ENCODE measurements at regions not wholly inside any gene's neighbourhood (a gene's known extent, or its start where the extent isn't known, plus 50 kb on each side); places are given as distances from the start of the nearest gene placed in this dataset.

GRCh38 chr11:16440136-16440535, 83.8 kb upstream of the SOX6 start:
- DNase-seq (ENCODE audit: low spot score), result no peak

GRCh38 chr11:16434036-16434435, 77.7 kb upstream of the SOX6 start:
- no peak for DNase-seq (ENCODE audit: low spot score)

GRCh38 chr11:16430674-16431073, 74.3 kb upstream of the SOX6 start:
- DNase-seq (ENCODE audit: low spot score), result no peak

- DNase-seq (ENCODE audit: low spot score), result no peak
These were observed 65.5 kb upstream of the SOX6 start for GRCh38 chr11:16421826-16422225.

DNA sequence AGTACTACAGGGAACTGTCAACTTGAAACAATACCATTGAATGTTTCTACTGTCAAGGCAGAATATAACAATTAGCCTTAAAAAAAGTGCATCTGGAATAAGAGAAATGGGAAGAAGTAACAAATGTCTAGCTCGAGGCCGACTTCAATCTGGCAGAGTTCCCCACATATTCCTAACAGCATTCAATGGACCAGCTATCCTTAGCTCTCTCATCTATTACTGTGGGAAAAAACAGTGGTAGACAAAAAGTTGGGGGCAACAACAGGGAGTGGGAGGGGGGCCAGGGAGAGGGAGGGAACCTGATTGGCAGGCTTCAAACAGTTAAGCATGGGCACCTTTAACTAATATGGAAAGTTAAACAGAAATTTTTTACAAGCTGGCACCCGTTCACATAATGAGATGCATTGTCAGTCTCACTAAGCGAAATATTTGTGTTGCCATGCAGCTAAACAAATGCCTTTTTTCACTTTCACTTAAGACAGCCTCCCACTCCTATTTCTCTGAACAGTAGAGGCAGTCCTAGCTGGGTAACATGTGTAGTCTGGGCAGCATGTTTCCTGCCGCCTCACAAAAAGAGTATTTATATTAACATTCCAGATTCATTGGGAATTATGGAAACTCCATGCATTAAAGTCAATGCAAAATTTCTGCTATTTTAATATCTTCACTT, 62.2 kb upstream of the SOX6 start:
- DNase-seq (ENCODE audit: low spot score), result no peak

DNA sequence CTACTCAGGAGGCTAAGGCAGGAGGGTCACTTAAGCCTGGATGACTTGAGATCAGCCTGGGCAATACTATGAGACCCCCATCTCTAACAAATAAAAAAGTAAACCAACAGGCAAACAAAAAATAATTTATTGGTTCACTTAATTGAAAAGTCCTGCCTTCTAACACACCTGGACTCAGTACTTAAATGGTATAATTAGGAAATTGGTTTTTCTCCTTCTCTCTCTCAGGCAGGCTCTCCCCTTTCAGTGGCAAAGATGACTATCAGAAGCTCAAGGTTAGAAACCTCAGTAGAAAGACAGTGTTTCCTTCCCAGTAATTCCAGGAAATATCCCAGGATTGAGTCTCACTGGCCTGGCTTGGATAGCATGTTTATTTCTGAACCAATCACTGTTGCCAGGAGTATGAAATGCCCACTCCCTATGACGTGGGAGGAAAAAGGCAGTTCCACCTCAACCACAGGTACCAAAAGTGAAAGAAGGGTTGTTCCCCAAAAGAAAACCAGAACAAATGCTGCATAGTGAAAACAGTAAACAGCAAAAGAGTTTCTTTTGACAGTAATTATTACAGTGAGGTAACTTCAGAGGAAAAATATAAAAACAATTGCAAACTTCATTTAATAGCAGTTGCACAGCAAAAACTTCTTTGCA, 56.3 kb upstream of the SOX6 start:
- no peak for DNase-seq (ENCODE audit: low spot score)

DNA sequence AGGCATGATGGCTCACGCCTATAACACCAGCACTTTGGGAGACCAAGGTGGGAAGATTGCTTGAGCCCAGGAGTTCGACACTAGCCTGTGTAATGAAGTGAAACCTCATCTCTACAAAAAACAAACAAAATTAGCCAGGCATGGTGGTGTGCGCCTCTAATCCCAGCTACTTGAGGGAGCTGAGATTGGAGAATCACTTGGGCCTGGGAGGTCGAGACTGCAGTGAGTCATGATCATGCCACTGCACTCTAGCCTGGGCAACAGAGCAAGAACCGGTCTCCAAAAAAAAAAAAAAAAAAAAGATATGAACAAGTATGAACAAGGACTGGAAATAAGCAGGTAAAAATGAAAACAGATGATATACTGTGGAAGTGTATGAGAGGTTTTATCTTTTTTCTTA, 54.1 kb upstream of the SOX6 start:
- DNase-seq (ENCODE audit: low spot score), result no peak

- no peak for DNase-seq (ENCODE audit: low spot score)
These were observed 52.3 kb upstream of the SOX6 start for GRCh38 chr11:16408619-16409018.

DNA sequence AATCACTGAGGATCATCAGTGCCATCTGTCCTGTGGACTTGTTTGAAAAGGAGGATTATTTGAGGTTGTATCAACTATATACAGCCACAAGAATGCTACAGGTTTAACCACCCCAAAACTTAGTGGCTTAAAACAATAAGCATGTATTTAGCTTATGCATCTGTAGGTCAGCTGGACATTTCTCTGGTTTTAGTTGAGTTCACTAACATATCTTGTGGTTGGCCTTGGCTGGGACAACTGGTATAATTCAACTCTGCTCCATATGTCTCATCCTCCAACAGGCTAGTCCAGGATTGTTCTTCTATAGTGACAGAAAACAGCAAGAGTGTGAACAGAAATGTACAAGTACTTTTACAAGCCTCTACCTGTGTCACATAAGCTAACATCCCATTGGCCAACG, 49.9 kb upstream of the SOX6 start:
- no peak for DNase-seq (ENCODE audit: low spot score)
